Psoas muscle (tissue), 7 donors: ENCODE measurements at regions not wholly inside any gene's neighbourhood (a gene's known extent, or its start where the extent isn't known, plus 50 kb on each side); places are given as distances from the start of the nearest gene placed in this dataset.

Source experiments
- ATAC-seq, 4 donors: fragments of 200-7000 bp; cut with Tn5 transposase; one replicate each; pipeline ENCODE4 v1.9.1; 2020; ENCODE audit warnings: moderate library complexity in 3 of 4, mild to moderate bottlenecking in 2 of 4
- DNase-seq, 2 donors: peaks; one replicate each; pipeline ENCODE4 v3.0.0-alpha.2; 2020
- H3K27ac ChIP-seq: fragments of 200-600 bp; one replicate; pipeline ENCODE4 v1.8.0; 2022
- H3K27me3 ChIP-seq, 3 donors: fragments of 200-600 bp in 1 of 3; one replicate each; pipeline versions ENCODE4 v1.6.1 to v1.8.0; 2013 to 2022; ENCODE audit warnings: low read length in 2 of 3, mild to moderate bottlenecking in 2 of 3, moderate library complexity in 1 of 3; ENCODE audit not compliant: insufficient read depth in 3 of 3
- H3K36me3 ChIP-seq, 2 donors: fragments of 200-600 bp in 1 of 2; one replicate each; pipeline versions ENCODE4 v1.6.1 to v1.8.0; 2013 to 2022; ENCODE audit warnings: low read depth in 1 of 2, mild to moderate bottlenecking in 1 of 2, moderate library complexity in 1 of 2; ENCODE audit not compliant: insufficient read depth in 1 of 2
- H3K4me1 ChIP-seq: fragments of 200-600 bp; one replicate; pipeline ENCODE4 v1.8.0; 2022
- H3K4me3 ChIP-seq: fragments of 200-600 bp; one replicate; pipeline ENCODE4 v1.8.0; 2022; ENCODE audit warnings: mild to moderate bottlenecking
- H3K9me3 ChIP-seq: fragments of 200-600 bp; one replicate; pipeline ENCODE4 v1.8.0; 2022
- CTCF ChIP-seq: fragments of 200-600 bp; IDR thresholded peaks from one replicate; pipeline ENCODE4 v1.8.0; 2022; ENCODE audit warnings: antibody characterized with exemption
- whole genome bisulfite sequencing, 3 donors: extraction: QIAGEN DNeasy Blood & Tissue Kit; methylation state at CpG; one replicate each; pipeline versions ENCODE4 v1.1.6 to v1.1.7; 2013; 5-methylcytosine and 5-hydroxymethylcytosine counted together
- intact Hi-C, 2 donors: fragments of 100-400 bp; cut with DNase I; formaldehyde crosslinking; loops; one replicate each; pipeline versions ENCODE4 v1.11.0 to v1.14.2; 2022
- donor health status: healthy with polysubstance abuse.
- donor health status: DM: no; HTN: no; CAD: no; lungs with moderate emphysema.
- donor health status: Bipolar disorder and iron deficiency.
- donor health status: healthy.
- donor health status: DM: yes; HTN: yes; CAD: no.
- donor health status: DM: no; HTN: no; CAD: no.
- donor health status: DM: yes; HTN: yes; CAD: no.

GRCh38 chr17:36682773-36683172 is 81.4 kb downstream of the MRM1 start:
- intact Hi-C loops, result no loop called here
- 36 to 47% (median 41%) methylated on average over 7 of the region's 7 CpGs for WGBS, 3 donors
- Histone ChIP-seq H3K36me3 (no peaks in the 10 kb centered on the region), H3K4me3 (no peak overlapping the region), H3K9me3 (no peaks in the 10 kb centered on the region), H3K27ac (no peak overlapping the region), H3K27me3 (peaks cover 0 to 10% (median 4%) of the 10 kb centered on the region in 3 donors), H3K4me1 (no peaks in the 10 kb centered on the region)
- ATAC-seq (no peak), DNase-seq (no peak)
- no peak for TF ChIP-seq CTCF

- DNase-seq, result no peak
- intact Hi-C loops, result no loop called here
- Histone ChIP-seq H3K4me1 (no peaks in the 10 kb centered on the region), H3K9me3 (no peaks in the 10 kb centered on the region), H3K36me3 (no peaks in the 10 kb centered on the region), H3K4me3 (no peak overlapping the region), H3K27ac (no peak overlapping the region), H3K27me3 (peaks cover 0 to 8% (median 4%) of the 10 kb centered on the region in 3 donors)
- no peak for ATAC-seq
- TF ChIP-seq CTCF, result no peak
- WGBS, 3 donors, result 59 to 81% (median 64%) methylated on average over 5 of the region's 5 CpGs
These were observed 82.0 kb downstream of the MRM1 start for GRCh38 chr17:36683387-36683786.

GRCh38 chr17:36684134-36684533 is 82.8 kb downstream of the MRM1 start:
- H3K4me1 ChIP-seq, result no peaks in the 10 kb centered on the region
- no peak overlapping the region for H3K27ac ChIP-seq
- DNase-seq (no peak), ATAC-seq (no peak)
- H3K9me3 ChIP-seq, result no peaks in the 10 kb centered on the region
- H3K36me3 ChIP-seq, result no peaks in the 10 kb centered on the region
- intact Hi-C loops, result no loop called here
- TF ChIP-seq CTCF, result no peak
- 67 to 83% (median 71%) methylated on average over 4 of the region's 4 CpGs for WGBS, 3 donors
- peaks cover 0 to 7% (median 4%) of the 10 kb centered on the region in 3 donors for H3K27me3 ChIP-seq
- no peak overlapping the region for H3K4me3 ChIP-seq

GRCh38 chr17:36686123-36686669 is 84.8 kb downstream of the MRM1 start:
- H3K4me1 ChIP-seq, result no peaks in the 10 kb centered on the region
- ATAC-seq, result no peak
- H3K36me3 ChIP-seq, result no peaks in the 10 kb centered on the region
- no peaks in the 10 kb centered on the region for H3K9me3 ChIP-seq
- no peak overlapping the region for H3K27ac ChIP-seq
- DNase-seq, result no peak
- H3K4me3 ChIP-seq, result no peak overlapping the region
- WGBS, 3 donors, result 48 to 52% (median 49%) methylated on average over 15 of the region's 15 CpGs
- intact Hi-C loops, result no loop called here
- peaks cover 0 to 13% (median 6%) of the 10 kb centered on the region in 3 donors for H3K27me3 ChIP-seq
- no peak for TF ChIP-seq CTCF

- Histone ChIP-seq H3K27ac (no peak overlapping the region), H3K36me3 (no peaks in the 10 kb centered on the region), H3K27me3 (peaks cover 0 to 13% (median 4%) of the 10 kb centered on the region in 3 donors), H3K9me3 (no peaks in the 10 kb centered on the region), H3K4me1 (no peaks in the 10 kb centered on the region), H3K4me3 (no peak overlapping the region)
- TF ChIP-seq CTCF, result no peak
- DNase-seq (no peak), ATAC-seq (no peak)
- 32 to 40% (median 38%) methylated on average over 5 of the region's 5 CpGs for WGBS, 3 donors
- intact Hi-C loops, result no loop called here
These were observed 86.4 kb downstream of the MRM1 start for GRCh38 chr17:36687736-36688135.
